SU-DHL-6 (cell line): ENCODE measurements at regions not wholly inside any gene's neighbourhood (a gene's known extent, or its start where the extent isn't known, plus 50 kb on each side); places are given as distances from the start of the nearest gene placed in this dataset.

Source experiments
- CTCF ChIP-seq: fragments of 200-600 bp; sonication (generic); IDR thresholded peaks from one replicate; pipeline ENCODE4 v1.5.1; 2017; ENCODE audit warnings: antibody characterized with exemption, mild to moderate bottlenecking, low read length, moderate library complexity; ENCODE audit not compliant: insufficient read depth, poor library complexity, severe bottlenecking
- EZH2phosphoT487 ChIP-seq: fragments of 200-600 bp; sonication (generic), shearing (Covaris generic); conservative IDR thresholded peaks from 2 replicates; pipeline ENCODE4 v1.6.1; 2018; ENCODE audit warnings: mild to moderate bottlenecking, antibody characterized with exemption, low read length, moderate library complexity, mixed read lengths

GRCh38 chr10:78838141-78838657 is 230.6 kb upstream of the ZMIZ1 start:
- no peak for TF ChIP-seq CTCF
- TF ChIP-seq EZH2phosphoT487: no peak
